Astrocyte (in vitro differentiated cells and primary cell): ENCODE measurements at regions not wholly inside any gene's neighbourhood (a gene's known extent, or its start where the extent isn't known, plus 50 kb on each side); places are given as distances from the start of the nearest gene placed in this dataset.

Source experiments
- CTCF ChIP-seq: IDR thresholded peaks from 2 replicates; pipeline ENCODE4 v1.5.1; 2011; ENCODE audit warnings: low read depth, mild to moderate bottlenecking, inconsistent platforms, low read length, moderate library complexity; ENCODE audit not compliant: insufficient read depth
- EZH2 ChIP-seq: IDR thresholded peaks from 2 replicates; pipeline ENCODE4 v1.6.1; 2012; ENCODE audit warnings: mild to moderate bottlenecking, low read length, inconsistent platforms; ENCODE audit not compliant: insufficient read depth

GRCh38 chr12:125776212-125776611 is 711.0 kb downstream of the AACS start:
- TF ChIP-seq CTCF (no peak), EZH2 (no peak)
